ENCODE measurements at regions not wholly inside any gene's neighbourhood (a gene's known extent, or its start where the extent isn't known, plus 50 kb on each side); places are given as distances from the start of the nearest gene placed in this dataset.

DNA sequence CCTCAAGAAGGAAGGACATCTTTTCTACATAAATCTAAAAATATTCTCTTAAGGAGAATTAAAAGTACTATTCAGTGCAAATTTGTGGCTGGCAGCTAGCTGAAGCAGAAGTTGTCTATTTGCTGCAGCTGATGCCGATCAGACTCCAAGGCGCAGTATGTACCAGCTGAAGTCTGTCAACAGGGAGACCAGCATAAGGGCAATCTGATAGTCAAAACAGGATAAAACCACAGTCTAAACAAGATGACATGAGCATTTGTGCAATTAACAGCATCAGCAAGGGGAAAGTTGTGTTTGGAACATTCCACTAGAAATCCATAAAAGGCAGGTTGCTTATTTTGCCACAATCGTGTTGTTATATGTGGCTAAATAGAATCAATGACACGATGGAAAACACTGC lies 198.2 kb upstream of the ROBO2 start:
- Histone ChIP-seq H3K9me3 (ENCODE audit: control insufficient read depth, insufficient read depth, low read length) (no peaks in the 10 kb centered on the region), H3K27ac (ENCODE audit: low read depth, low read length) (no peak overlapping the region), H3K27me3 (ENCODE audit: control insufficient read depth, insufficient read depth, low read length) (no peaks in the 10 kb centered on the region), H3K4me3 (ENCODE audit: low read depth, low read length) (no peak overlapping the region)
- DNase-seq (ENCODE audit: low read depth, low spot score), result peak; percentile 59
- no peak for TF ChIP-seq CTCF (IDR thresholded peaks at IDR 0.05; ENCODE audit: low read depth, low read length)
- CTCF ChIA-PET, result interaction anchor here (0.6 kb wide), 1 partner anchor 381 kb away, joined by 3 read pairs; no protein-coding TSS in a partner anchor
- POLR2A ChIA-PET, result interaction anchor here (1.0 kb wide), 1 partner anchor 116 kb away, joined by 3 read pairs; no protein-coding TSS in a partner anchor

GRCh38 chr3:76842216-76842615 lies 197.7 kb upstream of the ROBO2 start:
- H3K27ac ChIP-seq (ENCODE audit: low read depth, low read length), result no peak overlapping the region
- ChIA-PET CTCF (interaction anchor here (0.6 kb wide), 1 partner anchor 381 kb away, joined by 3 read pairs; no protein-coding TSS in a partner anchor), POLR2A (interaction anchor here (1.0 kb wide), 1 partner anchor 116 kb away, joined by 3 read pairs; no protein-coding TSS in a partner anchor)
- no peak for DNase-seq (ENCODE audit: low read depth, low spot score)
- H3K27me3 ChIP-seq (ENCODE audit: control insufficient read depth, insufficient read depth, low read length), result no peaks in the 10 kb centered on the region
- H3K4me3 ChIP-seq (ENCODE audit: low read depth, low read length), result no peak overlapping the region
- H3K9me3 ChIP-seq (ENCODE audit: control insufficient read depth, insufficient read depth, low read length), result no peaks in the 10 kb centered on the region
- TF ChIP-seq CTCF (IDR thresholded peaks at IDR 0.05; ENCODE audit: low read depth, low read length), result no peak

GRCh38 chr3:76855451-76855850 lies 184.4 kb upstream of the ROBO2 start:
- Histone ChIP-seq H3K9me3 (ENCODE audit: control insufficient read depth, insufficient read depth, low read length) (no peaks in the 10 kb centered on the region), H3K27ac (ENCODE audit: low read depth, low read length) (no peak overlapping the region), H3K27me3 (ENCODE audit: control insufficient read depth, insufficient read depth, low read length) (no peaks in the 10 kb centered on the region), H3K4me3 (ENCODE audit: low read depth, low read length) (no peak overlapping the region)
- CTCF ChIA-PET, result no interaction called here
- no peak for DNase-seq (ENCODE audit: low read depth, low spot score)
- POLR2A ChIA-PET, result no interaction called here
- no peak for TF ChIP-seq CTCF (IDR thresholded peaks at IDR 0.05; ENCODE audit: low read depth, low read length)

DNA sequence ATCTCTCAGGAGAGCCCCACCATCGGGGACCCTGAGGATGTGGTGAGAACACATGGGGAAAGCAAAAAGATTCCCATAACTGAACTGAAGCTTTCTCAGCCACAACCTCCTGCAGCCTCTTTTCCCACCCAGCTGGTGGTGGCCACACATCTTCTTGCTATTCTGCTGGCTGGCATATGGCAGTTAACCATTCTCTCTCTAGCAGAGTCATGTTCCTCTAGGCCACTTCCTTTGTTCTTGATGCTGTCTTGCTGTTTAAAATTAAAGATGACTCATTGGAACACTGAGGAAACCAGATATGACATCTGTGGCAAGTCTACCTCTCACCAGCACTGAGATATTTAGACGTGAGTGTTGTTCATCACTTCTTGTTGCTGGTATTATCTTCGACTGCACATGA lies 180.3 kb upstream of the ROBO2 start:
- no peaks in the 10 kb centered on the region for H3K9me3 ChIP-seq (ENCODE audit: control insufficient read depth, insufficient read depth, low read length)
- no peak overlapping the region for H3K27ac ChIP-seq (ENCODE audit: low read depth, low read length)
- TF ChIP-seq CTCF (IDR thresholded peaks at IDR 0.05; ENCODE audit: low read depth, low read length), result no peak
- ChIA-PET CTCF (no interaction called here), POLR2A (no interaction called here)
- peak; percentile 2 for DNase-seq (ENCODE audit: low read depth, low spot score)
- no peak overlapping the region for H3K4me3 ChIP-seq (ENCODE audit: low read depth, low read length)
- no peaks in the 10 kb centered on the region for H3K27me3 ChIP-seq (ENCODE audit: control insufficient read depth, insufficient read depth, low read length)

DNA sequence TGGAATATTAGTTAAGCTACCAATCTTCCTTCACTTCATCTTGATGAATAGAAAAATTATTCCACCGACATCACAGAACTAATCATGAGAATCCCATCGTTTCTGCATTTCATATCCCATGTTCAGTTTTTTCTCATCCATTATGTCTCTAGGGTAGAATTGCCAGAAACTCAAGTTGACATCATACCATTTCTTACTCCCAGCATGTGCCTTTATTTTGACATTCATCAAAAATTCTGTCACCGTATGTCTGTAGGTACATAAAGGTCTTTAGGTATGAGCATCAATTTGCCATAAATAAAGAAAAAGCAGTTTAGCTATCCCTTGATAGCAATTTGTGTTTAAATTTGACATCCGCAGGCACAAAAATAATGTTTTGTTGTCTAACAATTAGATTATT lies 175.5 kb upstream of the ROBO2 start:
- CTCF ChIA-PET, result no interaction called here
- Histone ChIP-seq H3K9me3 (ENCODE audit: control insufficient read depth, insufficient read depth, low read length) (no peaks in the 10 kb centered on the region; the same call in 1 of the 2 replicates), H3K27me3 (ENCODE audit: control insufficient read depth, insufficient read depth, low read length) (no peaks in the 10 kb centered on the region), H3K4me3 (ENCODE audit: low read depth, low read length) (no peak overlapping the region), H3K27ac (ENCODE audit: low read depth, low read length) (no peak overlapping the region)
- DNase-seq (ENCODE audit: low read depth, low spot score), result no peak
- no peak for TF ChIP-seq CTCF (IDR thresholded peaks at IDR 0.05; ENCODE audit: low read depth, low read length)
- POLR2A ChIA-PET, result no interaction called here
